GM18909 (cell line): ENCODE measurements at regions not wholly inside any gene's neighbourhood (a gene's known extent, or its start where the extent isn't known, plus 50 kb on each side); places are given as distances from the start of the nearest gene placed in this dataset.

Experiments
- ATAC-seq: cut with Tn5 transposase; IDR thresholded peaks from one replicate; pipeline ENCODE4 v1.9.1; 2021; ENCODE audit warnings: mild to moderate bottlenecking; ENCODE audit not compliant: unreplicated experiment, poor library complexity

DNA sequence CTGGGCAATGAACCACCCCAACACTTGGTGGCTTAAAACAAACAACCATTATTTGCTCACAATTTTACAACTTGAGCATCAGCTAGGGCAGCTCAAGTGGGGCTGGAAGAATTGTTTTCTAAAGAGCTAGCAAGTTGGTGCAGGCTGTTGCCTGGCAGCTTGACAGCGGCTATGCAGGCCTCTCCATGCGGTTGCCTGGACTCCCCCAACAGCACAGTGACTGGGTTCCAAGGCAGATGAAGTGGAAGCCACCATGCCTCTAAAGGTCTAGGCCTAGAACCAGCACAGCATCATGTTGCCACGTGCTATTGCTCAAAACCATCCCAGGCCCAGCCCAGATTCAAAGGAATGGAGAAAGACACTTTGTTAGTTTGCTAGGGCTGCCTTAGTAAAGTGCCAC lies 114.8 kb downstream of the BCOR start:
- ATAC-seq = no peak

- no peak for ATAC-seq
These were observed 114.0 kb downstream of the BCOR start for GRCh38 chrX:39983715-39984114.

DNA sequence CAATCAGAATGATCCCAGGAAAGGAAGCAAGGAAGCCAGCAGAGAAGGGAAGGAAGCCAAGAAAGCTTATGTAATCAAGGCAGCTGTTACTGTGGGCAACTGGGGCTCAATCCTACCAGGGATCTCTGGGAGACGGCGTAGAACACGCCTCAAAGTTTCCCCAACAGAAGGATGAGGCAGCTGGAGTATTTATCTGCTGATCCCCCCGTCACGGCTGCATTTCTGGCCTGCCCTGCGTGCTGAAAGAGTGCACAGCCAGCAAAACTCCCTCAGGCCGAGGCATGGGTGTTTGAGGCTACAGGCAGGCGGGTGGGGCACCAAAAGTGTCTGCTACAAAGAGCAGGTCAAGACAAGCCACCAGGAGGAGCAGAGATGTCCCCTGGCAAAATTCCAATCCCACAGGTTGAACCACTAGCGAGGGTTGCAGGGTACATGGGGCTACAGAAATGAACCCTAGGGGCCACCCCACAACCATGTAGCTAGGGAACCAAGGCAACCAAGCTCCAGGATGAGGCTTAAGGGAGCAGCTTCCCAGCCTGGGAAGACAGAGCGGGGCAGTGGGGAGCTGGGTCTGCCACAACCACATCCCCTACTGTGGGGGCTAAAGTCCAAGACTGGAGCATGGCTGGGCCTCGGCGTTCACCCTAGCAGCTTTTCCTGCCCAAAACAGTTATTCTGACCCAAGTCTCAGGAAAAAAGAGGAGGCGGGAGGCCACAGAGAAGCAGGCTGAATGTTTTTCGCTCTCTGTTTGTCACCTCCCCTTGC lies 113.4 kb downstream of the BCOR start:
- ATAC-seq = no peak

DNA sequence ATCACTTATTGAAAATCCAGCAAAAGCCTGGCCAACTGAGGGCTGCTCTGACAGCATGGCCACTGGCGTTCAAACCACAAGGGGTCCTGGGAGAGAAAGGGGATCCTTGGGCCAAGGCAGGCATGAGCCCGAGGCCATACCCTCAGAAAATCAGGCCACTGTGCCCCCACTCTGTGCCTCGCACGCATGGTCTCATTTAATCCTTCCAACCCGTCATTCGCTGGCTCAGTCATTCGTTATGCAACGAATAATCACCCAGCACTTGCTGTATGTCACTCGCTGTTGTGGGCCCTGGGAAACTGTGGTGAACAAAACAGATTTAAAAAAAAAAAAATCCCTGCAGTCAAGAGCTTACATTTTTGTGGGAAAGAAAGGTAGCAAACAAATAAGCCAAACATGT lies 112.7 kb downstream of the BCOR start:
- ATAC-seq = no peak

DNA sequence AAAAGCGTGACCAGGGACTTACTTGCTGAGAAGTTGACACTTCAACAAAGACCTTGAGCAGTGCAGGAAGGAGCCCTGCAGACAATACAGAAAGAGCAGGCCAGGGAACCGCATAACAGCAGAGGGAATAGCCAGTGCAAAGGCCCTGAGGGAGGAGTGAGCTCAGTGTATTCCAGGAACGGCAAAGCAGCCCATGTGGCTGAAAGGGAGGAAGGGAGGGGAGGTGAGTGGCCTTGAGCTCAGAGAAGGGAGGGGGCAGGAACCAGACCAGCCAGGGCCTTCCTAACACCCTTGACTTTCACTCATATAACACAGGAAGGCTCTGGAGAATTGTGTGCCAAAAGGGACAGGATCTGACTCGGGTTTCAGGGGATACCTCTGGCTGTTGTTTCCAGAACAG lies 112.2 kb downstream of the BCOR start:
- ATAC-seq = no peak

DNA sequence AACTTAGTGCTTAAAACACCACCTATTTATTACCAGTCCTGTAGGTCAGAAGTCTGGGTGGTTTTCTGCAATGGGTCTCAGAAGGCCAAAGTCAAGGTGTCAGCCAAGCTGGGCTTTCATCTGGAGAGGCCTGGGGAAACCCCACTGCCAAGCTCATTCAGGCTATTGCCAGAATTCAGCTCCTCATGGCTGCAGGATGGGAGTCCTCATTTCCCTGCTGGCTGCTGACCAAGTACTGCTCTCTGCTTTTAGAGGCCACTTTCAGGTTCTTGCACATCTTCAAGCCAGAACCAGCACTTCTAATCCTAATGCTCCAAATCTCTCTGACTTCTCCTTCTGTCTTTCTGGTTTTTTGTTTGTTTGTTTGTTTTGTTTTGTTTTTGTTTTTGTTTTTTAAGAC lies 109.3 kb downstream of the BCOR start:
- no peak for ATAC-seq

GRCh38 chrX:39990388-39990787 lies 107.4 kb downstream of the BCOR start:
- ATAC-seq = no peak

DNA sequence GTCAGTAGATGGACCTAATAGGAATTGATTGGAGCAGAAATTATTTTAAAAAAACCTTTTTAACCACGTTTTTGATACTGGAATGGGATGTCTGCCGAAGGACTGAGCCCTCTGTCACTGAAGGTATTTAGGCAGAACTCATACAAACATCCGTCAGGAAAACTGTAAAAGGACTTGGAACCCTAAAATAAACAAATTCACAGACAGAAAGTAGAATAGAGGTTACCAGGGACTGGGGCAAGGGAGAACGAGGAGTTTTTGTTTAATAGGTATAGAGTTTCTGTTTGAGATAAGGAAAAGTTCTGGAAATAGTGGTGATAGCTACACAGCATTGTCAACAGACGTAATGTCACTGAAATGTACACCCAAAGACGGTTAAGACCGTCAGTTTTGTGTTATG lies 105.5 kb downstream of the BCOR start:
- no peak for ATAC-seq

DNA sequence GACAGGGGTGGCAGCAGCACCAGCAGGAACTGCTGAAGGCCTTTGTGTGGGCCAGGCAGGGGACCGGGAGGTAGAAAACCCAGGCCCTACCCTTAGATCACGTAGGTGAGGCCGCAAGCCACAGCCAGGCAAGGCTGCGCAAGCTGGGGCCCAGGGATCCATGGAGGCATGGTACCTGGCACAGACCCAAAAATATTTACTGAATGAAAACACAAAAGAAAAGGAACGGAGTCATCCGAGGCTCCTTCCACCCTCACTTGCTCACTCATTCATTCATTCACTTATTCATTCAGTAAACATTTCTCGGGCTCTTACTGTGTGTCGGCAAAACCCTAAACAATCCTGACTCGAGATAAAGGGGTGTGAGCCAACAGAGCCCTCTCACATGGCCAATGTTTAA lies 102.3 kb downstream of the BCOR start:
- ATAC-seq = no peak

GRCh38 chrX:39996536-39996935 lies 101.2 kb downstream of the BCOR start:
- no peak for ATAC-seq

- no peak for ATAC-seq
These were observed 98.9 kb downstream of the BCOR start for GRCh38 chrX:39998636-39999406.
